ENCODE measurements at regions not wholly inside any gene's neighbourhood (a gene's known extent, or its start where the extent isn't known, plus 50 kb on each side); places are given as distances from the start of the nearest gene placed in this dataset.

DNA sequence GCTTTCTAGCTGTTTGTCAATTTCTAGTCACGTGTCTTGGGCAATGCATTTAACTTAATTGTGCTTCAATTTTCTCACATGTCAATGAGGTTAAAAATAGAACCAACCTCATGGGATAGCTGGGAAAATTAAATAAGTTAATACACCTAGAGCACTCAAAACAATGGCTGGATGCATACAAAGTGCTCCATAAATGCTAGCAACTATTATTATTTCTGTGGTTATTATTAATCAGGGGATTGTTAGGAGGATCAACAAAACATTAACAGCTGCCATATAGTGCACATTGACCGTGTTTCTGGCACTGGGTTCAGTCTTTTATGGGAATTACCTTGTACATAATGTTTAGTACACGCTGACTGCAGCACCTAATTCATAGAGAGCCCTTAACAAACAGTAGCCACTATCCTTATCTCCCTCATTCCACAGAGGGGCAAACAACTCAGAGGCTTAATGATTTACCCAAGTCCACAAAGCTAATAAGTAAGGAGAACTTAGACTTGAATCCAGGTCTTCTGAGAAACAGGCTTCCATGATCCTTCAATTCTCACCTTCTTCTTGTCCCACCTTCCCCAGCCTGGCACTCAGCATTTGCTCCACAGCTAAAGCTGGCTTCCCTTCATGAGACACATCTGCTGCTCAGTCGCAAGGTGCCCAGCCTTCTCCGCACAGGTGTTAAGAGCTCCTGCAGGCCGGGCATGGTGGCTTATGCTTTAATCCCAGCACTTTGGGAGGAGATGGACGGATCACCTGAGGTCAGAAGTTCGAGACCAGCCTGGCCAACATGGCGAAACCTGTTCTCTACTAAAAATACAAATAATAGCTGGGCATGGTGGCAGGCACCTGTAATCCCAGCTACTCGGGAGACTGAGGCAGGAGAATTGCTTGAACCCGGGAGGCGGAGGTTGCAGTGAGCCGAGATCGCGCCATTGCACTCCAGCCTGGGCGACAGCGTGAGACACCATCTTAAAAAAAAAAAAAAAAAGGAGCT lies 137.4 kb upstream of the ABCA1 start:
- peak; percentile 62 for DNase-seq

DNA sequence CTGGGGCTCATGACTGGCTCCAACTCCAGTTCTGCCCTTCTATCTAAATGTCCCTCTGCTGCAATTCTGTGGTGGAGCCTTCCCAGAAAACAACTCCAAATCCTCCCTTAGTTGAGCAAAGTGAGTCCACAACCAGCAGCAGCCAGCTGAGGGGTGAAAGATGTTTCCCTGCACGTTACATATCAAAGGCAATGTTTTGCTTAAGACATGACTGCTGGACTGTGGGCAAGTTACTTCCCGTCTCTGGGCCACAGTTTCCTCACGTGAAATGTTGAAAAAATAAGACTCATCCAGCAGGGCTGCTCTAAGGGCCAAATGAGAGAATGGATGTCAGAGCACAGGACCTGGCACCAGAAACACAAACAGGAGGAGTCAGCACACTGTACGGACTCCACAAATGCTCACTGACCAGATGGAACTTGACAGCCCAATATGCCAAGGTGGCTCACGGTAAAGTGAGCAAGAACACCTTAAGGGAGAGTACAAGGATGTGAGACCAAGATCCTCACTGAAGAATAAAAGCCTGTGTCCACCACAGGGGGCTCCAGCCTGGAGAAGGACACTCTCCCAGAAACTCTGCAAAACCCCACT lies 138.4 kb upstream of the ABCA1 start:
- no peak for DNase-seq

DNA sequence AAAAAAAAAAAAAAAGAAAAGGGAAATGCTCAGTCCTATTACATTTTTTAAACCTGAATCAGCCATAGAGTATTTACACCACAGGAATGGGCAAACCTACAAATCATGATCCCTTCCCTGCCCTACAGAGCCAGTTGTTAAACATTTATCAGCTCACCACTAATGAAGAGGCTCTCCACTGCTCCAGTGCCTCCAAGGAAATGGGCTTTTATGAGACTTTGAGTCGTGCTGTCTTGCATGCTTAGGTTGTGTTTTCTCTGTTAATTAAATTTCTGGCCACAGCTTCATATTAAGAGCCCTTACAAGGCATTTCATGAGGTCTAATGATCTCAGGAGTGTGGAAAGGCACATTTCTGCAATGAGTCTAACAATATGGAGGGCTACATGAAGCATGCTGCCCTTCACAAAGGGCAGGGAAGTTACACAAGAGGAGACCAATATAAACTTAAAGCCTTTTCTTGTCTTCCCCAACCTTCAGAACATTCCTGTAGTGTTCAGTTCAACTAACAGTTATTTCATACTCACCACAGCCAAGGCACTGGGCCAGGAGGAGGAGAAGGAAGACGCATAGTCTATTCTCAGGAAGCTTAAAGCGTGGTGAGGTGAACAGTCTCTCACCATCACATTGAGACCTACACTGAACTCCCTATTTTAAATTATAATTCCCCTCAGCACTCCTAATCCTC lies 140.1 kb upstream of the ABCA1 start:
- DNase-seq: no peak

DNA sequence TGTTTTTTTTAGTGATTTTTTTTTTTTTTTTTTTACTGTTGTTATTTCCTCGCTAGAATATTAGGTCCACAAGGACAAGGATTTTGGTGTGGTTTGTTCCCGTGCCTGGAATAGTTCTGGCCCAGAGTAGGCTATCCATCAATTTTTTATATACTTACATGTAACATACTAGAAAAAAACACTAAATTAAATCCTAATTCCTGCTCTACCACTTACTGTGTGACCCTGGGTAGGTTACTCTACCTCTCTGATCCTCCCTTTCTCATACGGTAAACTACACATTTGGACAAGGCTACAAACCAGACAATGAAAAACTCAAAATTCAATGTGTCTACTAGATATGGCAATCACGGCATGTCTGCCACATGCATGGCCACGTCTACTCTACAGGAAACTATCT lies 141.3 kb upstream of the ABCA1 start:
- DNase-seq: no peak

DNA sequence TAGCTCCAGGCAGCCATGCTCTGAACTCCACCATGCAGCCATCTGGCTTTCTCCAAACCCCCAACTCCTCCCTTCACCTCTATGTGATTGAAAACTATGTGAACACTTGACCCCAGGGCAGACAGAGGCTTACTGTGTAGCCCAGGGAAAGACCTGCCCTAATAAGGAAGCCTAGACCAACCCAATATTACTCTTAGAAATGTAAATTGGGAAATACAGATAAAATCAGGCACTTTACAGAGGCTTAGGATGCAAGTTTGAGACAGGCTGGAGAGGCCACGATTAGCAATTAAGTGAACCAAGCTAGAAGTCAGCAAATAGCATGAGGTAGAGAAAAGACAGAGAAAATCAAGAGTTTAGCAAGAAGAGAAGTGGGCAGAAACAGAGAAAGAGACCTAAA lies 141.7 kb upstream of the ABCA1 start:
- no peak for DNase-seq

DNA sequence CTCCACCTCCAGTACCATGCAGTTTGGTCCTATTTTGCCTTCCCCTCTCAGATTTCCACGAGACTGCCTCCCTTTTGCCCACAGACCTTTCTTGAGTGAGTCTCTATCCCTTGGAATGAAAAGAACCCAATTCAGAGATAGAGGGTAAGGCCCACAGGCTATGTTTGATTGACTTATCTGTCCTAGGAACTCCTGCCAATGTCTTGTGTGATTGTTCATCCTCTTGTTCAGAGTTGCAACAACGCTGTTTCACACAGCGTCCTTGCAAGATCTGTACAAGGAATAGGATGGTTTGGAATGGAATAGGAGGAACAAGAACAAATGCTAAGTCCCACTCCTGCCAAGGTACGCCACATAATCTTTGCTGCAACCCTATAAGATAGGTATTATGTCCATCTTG lies 142.2 kb upstream of the ABCA1 start:
- DNase-seq: no peak

DNA sequence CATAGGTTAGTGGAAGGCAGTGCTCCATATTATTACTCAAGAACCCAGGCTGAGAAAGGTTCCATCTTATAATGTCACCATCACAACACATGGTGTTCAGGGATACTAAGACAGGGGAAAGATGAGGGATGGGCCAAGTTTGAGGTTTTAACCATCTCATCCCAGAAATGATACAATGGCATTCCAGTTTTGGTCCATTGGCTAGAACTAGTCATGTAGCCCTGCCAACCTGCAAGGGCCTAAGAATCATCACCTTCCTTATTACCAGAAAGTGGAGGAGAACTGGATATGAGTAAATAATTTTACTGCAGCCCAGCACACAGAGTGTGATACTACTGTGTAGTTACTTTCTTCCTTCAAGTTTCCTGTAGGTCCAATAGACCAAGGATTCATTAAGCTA lies 144.5 kb upstream of the ABCA1 start:
- DNase-seq: no peak

DNA sequence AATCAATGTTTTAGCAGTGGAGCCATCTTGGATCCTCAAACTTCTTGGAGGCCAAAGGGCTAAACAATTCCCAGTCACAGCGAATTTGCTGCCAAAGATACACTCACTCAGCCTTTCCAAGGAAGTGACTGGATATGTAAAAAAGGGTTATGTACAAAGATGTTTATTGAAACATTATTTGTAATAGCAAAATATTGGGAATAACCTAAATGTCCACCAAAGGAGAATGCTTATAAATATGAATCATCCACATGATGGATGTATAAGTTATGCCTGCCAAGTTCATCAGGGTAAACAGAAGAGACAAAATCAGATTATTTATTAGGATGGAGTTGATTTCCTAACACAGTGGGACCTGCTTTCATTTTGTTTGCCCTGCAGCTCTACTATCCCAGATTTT lies 145.2 kb upstream of the ABCA1 start:
- DNase-seq: no peak

DNA sequence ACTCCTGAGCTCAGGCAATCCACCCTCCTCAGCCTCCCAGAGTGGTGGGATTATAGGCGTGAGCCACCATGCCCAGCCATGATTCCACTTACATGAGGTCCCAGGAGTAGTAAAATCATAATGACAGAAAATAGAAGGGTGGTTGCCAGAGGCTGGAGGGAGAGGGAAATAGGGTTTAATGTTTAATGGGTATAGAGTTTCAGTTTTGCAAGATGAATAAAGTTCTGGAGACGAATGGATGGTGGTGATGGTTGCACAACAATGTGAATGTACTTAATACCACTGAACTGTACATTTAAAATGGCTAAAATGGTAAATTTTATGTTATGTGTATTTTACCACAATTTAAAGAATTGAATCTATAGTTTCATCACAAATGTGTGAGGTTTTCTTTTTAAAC lies 146.5 kb upstream of the ABCA1 start:
- no peak for DNase-seq

DNA sequence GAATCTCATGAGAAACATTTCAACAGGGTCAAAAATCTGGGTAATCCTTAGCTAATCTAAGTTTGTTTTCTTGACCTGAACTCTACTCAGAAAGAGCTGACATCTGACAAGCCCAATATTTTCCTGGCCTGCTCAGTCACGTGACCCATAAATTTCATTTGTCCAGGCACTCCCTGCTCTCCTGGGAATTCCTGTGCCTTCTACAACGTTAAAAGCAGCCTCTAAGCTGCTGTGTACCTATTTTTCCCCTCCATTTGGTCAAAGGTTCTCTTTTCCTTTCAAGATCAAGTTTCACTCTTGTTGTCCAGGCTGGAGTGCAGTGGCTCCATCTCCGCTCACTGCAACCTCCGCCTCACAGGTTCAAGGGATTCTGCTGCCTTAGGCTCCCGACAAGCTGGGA lies 148.8 kb upstream of the ABCA1 start:
- DNase-seq: no peak

DNA sequence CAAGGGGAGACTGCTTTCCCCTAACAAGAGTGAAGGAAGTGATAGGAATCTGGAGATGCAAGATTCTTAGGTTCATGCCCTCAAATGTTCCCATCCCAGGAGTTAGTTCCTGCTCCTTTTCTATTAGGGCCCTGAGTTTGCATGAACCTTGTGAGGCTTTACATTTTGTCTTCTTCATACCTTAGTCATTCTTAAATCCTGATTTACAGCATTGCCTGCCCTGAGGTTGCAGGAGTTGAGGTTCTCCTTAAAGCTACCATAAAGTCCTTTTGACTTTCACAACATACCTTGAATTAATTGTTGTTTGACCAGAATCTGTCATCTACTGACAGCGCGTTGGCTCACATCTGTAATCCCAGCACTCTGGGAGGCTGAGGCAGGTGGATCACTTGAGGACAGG lies 151.5 kb upstream of the ABCA1 start:
- DNase-seq: no peak

DNA sequence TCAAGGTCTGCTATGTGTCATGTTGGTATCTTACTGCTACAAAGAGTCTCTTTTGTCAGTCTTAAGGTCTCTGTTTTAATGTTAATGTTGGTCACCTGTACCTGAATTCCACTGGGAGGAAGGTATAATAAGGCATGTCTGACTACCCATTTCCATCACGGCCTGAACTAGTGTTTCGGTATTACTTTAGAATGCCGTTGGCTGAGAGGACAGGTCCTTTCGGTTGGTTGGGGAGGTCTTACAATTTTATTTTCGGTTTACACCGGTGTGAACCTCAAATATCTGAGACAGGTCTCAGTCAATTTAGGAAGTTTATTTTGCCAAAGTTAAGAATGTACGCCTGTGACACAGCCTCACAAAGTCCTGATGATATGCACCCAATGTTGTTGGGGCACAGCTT lies 154.9 kb upstream of the ABCA1 start:
- no peak for DNase-seq

DNA sequence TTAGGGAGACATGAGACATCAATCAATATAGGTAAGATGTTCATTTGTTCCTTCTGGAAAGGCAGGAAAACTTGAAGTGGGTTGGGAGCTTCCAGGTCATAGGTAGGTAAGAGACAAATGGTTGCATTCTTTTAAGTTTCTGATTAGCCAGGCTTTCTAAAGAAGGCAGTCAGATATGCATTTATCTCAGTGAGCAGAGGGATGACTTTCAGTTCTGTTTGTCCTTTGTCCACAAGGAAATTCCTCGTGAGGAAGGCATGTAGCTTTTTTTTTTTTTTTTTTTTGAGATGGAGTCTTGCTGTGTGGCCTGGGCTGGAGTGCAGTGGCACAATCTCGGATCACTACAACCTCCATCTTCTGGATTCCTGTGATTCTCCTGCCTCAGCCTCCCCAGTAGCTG lies 155.3 kb upstream of the ABCA1 start:
- no peak for DNase-seq

DNA sequence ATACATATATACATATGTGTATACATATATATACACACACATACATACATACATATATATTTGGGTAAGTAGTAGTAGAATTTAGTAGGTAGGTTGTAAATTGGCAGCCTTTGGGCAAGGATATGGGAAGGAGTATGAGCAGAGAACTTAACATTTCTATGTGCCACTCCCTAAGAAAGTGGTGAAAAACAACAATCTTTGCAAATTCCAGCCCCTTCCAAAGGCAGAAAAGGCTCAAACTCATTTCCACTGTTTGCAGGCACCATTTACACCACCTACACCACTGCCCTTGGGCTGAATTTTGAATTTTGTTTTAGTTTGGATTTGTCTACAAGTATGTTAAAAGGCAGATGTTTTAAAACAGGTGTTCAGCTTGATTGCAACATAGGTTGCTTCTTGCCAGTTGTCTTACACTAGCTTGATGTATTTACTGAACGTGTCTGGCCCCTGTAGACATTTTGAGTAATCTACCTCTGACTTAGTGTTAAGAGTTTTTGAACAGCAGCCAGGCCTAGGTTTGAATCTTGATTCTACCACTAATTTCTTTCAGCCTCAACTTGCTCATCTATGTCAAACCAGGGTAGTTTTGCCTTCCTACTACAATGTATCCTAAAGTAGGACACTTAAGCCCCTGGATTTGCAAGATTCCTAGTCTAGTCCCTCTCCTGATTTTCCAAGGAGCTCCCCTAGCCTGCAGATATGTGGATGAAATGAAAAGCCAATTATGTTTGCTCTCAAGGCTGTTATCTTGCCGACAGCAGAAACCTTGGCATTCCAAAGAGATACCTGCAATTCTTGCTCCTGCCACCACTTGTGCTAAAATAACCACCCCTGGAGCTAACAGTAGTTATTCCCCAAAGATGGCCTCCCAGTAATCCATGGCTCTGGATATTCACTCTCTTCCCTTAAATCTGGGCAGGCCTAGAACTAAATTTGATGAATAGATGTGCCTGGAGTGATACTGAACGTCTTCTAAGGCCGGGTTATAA lies 156.2 kb upstream of the SLC44A1 start:
- no peak for DNase-seq

DNA sequence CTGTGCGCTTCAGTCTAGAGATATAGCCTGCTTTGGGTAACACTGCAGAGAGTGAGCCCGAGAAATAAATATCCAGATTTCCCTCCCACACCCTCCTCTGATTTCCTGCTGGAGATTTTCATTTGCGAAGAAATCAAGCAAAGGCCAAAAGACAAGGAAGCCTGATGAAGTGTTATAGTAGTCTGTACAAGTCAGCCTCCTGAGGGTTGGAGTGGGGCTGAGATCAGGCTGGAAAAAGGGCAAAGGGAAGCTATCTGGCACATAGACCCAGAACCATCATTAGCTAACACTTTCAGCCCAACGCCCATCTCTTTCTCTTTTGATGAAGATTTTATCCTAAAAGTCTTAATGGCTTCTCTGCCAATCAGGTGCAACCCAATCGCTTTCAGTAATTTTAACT lies 154.6 kb upstream of the SLC44A1 start:
- no peak for DNase-seq

DNA sequence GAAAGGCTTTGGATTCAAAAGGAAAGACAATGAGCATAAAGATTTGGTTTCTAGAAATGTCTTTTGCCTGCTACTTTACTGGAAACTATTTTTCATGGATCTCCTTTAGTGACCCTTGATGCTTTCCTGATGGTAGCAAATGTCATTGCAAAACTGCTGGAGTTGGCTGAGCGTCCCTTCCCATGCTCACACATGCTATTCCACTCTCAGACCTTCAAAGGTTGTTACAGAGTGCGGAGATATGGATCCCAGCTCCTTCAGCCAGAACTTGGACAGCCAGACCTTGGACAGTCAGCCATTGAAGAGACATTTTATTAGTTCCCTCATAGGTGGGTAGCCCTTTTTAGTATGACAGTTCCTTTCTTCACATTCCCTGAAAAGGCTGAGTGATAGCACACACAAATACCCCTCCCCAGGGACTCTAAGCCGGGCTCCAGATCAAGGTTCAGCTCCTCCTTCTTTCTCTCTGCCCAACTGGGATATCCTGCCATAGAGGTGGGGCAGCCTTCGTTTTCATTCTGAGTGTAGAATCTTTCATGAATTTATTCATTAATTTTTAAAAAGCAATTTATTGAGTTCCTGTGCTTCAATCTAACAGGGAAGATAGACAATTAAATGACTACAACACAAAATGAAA lies 153.3 kb upstream of the SLC44A1 start:
- DNase-seq: no peak

DNA sequence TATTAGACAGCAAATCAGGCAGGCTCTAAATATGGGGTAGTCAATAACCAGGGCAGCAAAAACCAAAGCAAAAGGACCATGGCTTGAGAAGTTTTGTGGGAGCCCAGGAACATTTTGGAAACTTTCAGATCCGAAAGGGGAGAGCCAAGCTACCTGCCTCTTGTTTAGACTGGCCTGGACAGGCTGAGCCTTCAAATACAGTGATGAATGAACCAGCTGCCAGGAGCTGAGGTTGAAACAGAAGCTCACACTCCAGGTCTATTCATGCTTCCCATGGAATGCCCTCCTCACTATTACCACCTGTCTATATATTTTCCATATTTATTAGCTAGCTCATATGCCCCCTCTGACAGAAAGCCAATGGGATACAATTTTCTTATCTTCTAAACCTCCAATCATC lies 150.8 kb upstream of the SLC44A1 start:
- DNase-seq: no peak

DNA sequence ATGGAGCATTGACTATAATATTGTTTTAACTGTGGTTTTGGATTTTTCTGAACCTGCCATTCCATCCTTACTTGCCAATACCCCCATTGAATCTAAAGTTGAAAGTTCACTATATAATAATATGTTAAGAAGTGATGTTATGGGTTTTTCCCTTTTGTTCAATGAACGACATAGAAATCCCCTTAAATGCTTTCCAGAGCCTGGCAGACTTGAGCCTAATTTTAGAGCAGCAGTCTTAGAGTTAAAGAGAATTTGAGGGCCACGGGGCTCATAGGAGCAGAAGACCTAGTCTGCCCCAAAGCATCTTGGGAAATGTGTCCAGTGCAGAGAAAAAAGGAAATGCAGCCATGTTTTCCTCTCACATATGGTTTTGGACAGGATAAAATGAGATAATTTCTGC lies 146.1 kb upstream of the SLC44A1 start:
- DNase-seq: no peak

DNA sequence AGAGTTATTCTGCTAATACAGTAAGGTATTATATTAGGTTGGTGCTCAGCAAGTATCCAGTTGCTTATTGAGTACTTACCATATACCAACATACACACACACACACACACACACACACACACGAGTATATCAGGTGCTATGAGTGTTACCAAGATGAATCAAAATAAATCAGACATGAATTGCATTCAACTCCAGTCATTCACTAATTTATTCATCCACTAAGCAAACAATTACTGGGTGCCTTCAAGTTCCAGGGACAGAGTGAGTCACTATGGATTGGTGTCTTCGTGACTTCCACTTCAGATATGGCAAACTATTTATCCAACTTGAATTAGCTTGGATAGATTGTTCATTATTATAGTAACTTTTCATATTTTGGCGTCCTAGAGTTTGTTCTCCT lies 140.7 kb upstream of the SLC44A1 start:
- DNase-seq: no peak

DNA sequence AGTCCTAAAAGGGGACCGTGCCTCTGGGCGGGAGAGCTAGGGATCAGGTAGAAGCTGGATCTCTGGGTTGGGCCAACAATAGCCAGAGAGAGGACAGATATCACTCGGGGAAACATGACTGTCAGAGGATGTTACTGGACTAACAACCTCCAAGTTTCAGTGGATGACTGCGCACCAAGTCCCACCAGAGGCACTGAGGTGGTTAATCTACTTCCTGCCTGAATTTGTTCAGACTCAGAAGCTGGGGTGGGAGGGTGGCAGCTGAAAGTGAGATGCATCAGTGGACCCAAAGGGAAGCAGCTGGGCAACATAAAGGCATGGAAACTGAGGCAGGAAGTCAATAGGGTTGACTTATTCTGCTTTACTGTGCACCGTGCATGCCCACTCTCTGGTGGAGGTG lies 130.1 kb upstream of the SLC44A1 start:
- DNase-seq: no peak

DNA sequence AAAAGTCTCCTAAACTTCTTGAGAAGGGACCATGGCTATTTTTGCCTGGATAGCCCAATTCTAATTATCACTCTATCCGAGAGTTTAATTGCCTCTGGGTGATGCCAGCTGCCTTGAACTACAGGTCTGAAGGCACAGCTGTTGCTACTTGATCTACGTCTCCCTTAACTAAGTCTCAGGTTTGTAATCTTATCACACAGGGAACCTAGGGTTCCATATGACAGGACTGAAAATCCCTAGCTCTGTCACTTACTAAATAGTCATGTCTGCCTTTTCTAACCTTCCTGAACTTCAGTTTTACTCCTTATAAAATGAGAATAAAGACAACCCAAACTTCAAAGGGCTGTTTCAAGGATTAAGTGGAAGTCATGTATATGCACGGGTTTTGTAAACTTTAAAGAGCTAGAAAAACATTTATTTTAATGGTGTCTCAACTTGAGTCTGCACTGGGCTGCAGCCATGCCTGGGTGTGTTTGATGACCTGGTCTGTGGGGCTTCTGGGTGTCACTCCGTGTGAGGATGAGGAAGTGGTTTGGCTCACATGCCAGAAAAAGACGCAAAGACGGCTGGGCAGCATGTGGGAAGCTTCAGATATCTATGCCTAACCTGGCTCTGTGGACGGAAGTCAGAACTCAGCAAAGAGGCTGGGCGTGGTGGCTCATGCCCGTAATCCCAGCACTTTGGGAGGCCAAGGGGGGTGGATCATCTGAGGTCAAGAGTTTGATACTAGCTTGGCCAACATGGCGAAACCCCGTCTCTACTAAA lies 129.3 kb upstream of the SLC44A1 start:
- no peak for DNase-seq

Data from NCI-H1417 treated with DMSO at 0.1 percent for 48 hours (cell line).